Natural killer cell (primary cell): ENCODE measurements at regions not wholly inside any gene's neighbourhood (a gene's known extent, or its start where the extent isn't known, plus 50 kb on each side); places are given as distances from the start of the nearest gene placed in this dataset.

Source experiments
- ATAC-seq, 3 donors: fragments of 150-1000 bp in 2 of 3; fragments of 200-7000 bp in 1 of 3; cut with Tn5 transposase; 1 replicate in 1 of 3; 2 replicates in 2 of 3; pipeline ENCODE4 v1.10.0; 2021; ENCODE audit warnings: mild to moderate bottlenecking in 2 of 3, moderate library complexity in 2 of 3
- DNase-seq, 2 donors: peaks; one replicate each; pipeline versions ENCODE4 v3.0.0 to v3.0.0-alpha.2; 2013 to 2021; ENCODE audit warnings: mixed read lengths in 1 of 2
- H3K27ac ChIP-seq: one replicate; pipeline ENCODE4 v1.5.1; 2013; ENCODE audit warnings: mild to moderate bottlenecking, low read length
- H3K27me3 ChIP-seq: one replicate; pipeline ENCODE4 v1.6.1; 2013; ENCODE audit warnings: low read length; ENCODE audit not compliant: control insufficient read depth, insufficient read depth
- H3K36me3 ChIP-seq: one replicate; pipeline ENCODE4 v1.6.1; 2013; ENCODE audit warnings: low read length; ENCODE audit not compliant: control insufficient read depth, insufficient read depth
- H3K4me1 ChIP-seq: one replicate; pipeline ENCODE4 v1.6.1; 2013; ENCODE audit warnings: low read length; ENCODE audit not compliant: control insufficient read depth, insufficient read depth
- H3K4me3 ChIP-seq: one replicate; pipeline ENCODE4 v1.5.1; 2013; ENCODE audit warnings: low read length
- H3K9me3 ChIP-seq: one replicate; pipeline ENCODE4 v1.6.1; 2013; ENCODE audit warnings: low read length; ENCODE audit not compliant: control insufficient read depth, insufficient read depth
- H3K27ac Mint-ChIP-seq, 2 donors: one replicate each; pipeline ENCODE4 v1.8.0; 2022; ENCODE audit warnings: mild to moderate bottlenecking in 2 of 2, mixed read lengths in 2 of 2, moderate library complexity in 1 of 2
- H3K27me3 Mint-ChIP-seq, 2 donors: one replicate each; pipeline ENCODE4 v1.8.0; 2022; ENCODE audit warnings: low read depth in 2 of 2, mixed read lengths in 2 of 2
- H3K36me3 Mint-ChIP-seq: one replicate; pipeline ENCODE4 v1.8.0; 2022; ENCODE audit warnings: mixed read lengths
- H3K4me1 Mint-ChIP-seq, 2 donors: one replicate each; pipeline ENCODE4 v1.8.0; 2022; ENCODE audit warnings: mixed read lengths in 2 of 2
- H3K4me3 Mint-ChIP-seq: one replicate; pipeline ENCODE4 v1.8.0; 2022; ENCODE audit warnings: mild to moderate bottlenecking, moderate library complexity, mixed read lengths
- H3K9me3 Mint-ChIP-seq, 2 donors: one replicate each; pipeline ENCODE4 v1.8.0; 2022; ENCODE audit warnings: mixed read lengths in 2 of 2
- whole genome bisulfite sequencing: methylation state at CpG from one replicate; pipeline ENCODE4 v1.1.7; 2013; ENCODE audit warnings: missing lambda C conversion rate; ENCODE audit not compliant: insufficient coverage; 5-methylcytosine and 5-hydroxymethylcytosine counted together
- intact Hi-C: fragments of 100-400 bp; cut with micrococcal nuclease; formaldehyde crosslinking; loops from one replicate; pipeline ENCODE4 v1.14.2; 2022
- TF ChIP-seq, protein P1 (sequence below): fragments of 200-600 bp; IDR thresholded peaks from one replicate; pipeline ENCODE4 v1.8.0; 2022; ENCODE audit warnings: antibody characterized with exemption

DNA sequence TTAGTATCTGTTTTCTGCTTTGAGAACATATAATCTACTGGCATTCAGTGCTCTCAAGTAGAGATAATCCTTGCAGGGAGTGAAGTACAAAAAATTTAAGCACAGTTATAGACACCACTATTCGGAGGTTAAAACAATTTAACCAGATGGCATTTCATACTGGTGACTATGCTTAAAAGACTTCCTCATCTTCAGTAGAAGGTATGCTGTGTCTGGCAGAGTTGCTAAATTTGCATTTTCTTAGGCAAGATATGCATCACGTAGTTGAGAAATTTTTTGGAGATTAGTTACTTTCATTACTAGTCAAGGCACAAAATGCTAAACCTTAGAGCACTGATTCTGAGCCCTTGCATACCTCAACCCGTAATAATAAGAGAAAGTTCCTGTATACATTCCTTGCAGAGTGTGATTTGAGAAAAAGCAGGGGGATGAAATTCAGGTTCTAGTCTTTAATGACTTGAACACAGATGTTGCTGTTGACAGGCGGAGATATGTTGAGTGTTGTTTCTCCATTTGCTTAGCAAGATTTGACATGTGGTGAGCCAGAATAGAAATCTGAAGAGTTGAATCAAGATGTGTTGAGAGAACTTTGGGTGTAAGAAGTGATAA is 70.8 kb upstream of the STARD4 start:
- intact Hi-C loops: loop anchor here (10.0 kb wide), 1 partner anchor 48 kb away; no protein-coding TSS in a partner anchor
- ATAC-seq: peak; percentile 22 to 48 (median 32)
- Histone ChIP-seq H3K4me1 (peaks cover 12% of the 10 kb centered on the region), H3K4me3 (no peak overlapping the region), H3K36me3 (no peaks in the 10 kb centered on the region), H3K9me3 (no peaks in the 10 kb centered on the region), H3K27me3 (no peaks in the 10 kb centered on the region), H3K27ac (peak overlapping the region; percentile 33)
- H3K27ac Mint-ChIP-seq: peak overlapping the region; percentile 84 to 90
- peaks cover 56 to 57% of the 10 kb centered on the region in 2 donors for H3K4me1 Mint-ChIP-seq
- DNase-seq: no peak
- H3K27me3 Mint-ChIP-seq: no peaks in the 10 kb centered on the region
- H3K36me3 Mint-ChIP-seq: no peaks in the 10 kb centered on the region
- TF ChIP-seq, protein P1, sequence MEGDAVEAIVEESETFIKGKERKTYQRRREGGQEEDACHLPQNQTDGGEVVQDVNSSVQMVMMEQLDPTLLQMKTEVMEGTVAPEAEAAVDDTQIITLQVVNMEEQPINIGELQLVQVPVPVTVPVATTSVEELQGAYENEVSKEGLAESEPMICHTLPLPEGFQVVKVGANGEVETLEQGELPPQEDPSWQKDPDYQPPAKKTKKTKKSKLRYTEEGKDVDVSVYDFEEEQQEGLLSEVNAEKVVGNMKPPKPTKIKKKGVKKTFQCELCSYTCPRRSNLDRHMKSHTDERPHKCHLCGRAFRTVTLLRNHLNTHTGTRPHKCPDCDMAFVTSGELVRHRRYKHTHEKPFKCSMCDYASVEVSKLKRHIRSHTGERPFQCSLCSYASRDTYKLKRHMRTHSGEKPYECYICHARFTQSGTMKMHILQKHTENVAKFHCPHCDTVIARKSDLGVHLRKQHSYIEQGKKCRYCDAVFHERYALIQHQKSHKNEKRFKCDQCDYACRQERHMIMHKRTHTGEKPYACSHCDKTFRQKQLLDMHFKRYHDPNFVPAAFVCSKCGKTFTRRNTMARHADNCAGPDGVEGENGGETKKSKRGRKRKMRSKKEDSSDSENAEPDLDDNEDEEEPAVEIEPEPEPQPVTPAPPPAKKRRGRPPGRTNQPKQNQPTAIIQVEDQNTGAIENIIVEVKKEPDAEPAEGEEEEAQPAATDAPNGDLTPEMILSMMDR: no peak
- WGBS: 60% methylated on average over 1 of the region's 4 CpGs
- H3K9me3 Mint-ChIP-seq: peaks cover 0 to 4% of the 10 kb centered on the region in 2 donors
- peak overlapping the region; percentile 47 for H3K4me3 Mint-ChIP-seq

DNA sequence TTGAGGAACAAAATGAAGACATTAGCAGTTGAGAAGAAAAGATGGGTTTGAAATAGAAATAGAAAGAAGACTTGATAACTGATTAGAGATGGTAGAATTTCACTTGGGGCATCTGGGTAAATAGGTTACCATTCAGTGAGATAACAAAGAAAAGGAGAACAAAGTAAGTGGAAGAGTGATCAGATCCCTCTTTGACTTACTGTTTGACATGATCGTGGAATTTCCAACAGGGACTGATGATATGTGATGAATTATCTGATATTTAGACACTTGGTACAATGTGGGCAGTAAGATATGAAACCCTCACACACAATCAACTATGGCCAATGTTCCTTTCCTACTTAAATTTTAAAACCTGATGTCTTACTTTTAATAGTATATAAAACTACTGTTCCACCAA is 70.1 kb upstream of the STARD4 start:
- Histone ChIP-seq H3K36me3 (no peaks in the 10 kb centered on the region), H3K4me3 (no peak overlapping the region), H3K4me1 (peaks cover 12% of the 10 kb centered on the region), H3K9me3 (no peaks in the 10 kb centered on the region), H3K27me3 (no peaks in the 10 kb centered on the region), H3K27ac (no peak overlapping the region)
- intact Hi-C loops: loop anchor here (10.0 kb wide), 1 partner anchor 48 kb away; no protein-coding TSS in a partner anchor
- ATAC-seq (no peak), DNase-seq (no peak)
- TF ChIP-seq, protein P1: no peak
- peaks cover 49 to 51% of the 10 kb centered on the region in 2 donors for H3K4me1 Mint-ChIP-seq
- no peaks in the 10 kb centered on the region for H3K27me3 Mint-ChIP-seq
- peaks cover 0 to 4% of the 10 kb centered on the region in 2 donors for H3K9me3 Mint-ChIP-seq
- H3K4me3 Mint-ChIP-seq: peak overlapping the region; percentile 3
- no peaks in the 10 kb centered on the region for H3K36me3 Mint-ChIP-seq
- no CpG with 5 or more reads among the region's 1 CpG for WGBS
- peak overlapping the region; percentile 84 to 90 for H3K27ac Mint-ChIP-seq

DNA sequence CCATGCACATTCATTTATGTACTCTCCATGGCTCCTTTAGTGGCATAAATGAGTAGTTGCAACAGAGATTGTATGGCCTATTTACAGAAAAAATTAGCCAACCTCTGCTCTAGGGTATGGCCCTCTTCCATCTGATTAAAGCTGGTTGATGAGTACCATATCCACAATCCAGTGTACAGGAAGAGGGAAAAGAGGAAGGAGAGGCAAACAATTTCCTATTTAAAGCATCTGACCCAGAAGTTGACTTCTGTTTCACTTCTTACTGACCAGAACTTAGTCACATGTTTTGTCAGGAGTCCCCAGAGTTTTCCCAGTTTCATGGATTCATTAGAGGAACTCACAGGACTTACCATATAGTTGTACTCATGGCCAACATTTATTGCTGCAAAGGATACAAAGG is 68.6 kb upstream of the STARD4 start:
- Mint-ChIP-seq H3K27ac (no peak overlapping the region), H3K4me1 (peaks cover 42 to 45% of the 10 kb centered on the region in 2 donors), H3K27me3 (no peaks in the 10 kb centered on the region), H3K4me3 (no peak overlapping the region), H3K9me3 (peaks cover 0 to 4% of the 10 kb centered on the region in 2 donors), H3K36me3 (no peaks in the 10 kb centered on the region)
- no peak for ATAC-seq
- H3K9me3 ChIP-seq: no peaks in the 10 kb centered on the region
- no peak for DNase-seq
- no peaks in the 10 kb centered on the region for H3K36me3 ChIP-seq
- no peak overlapping the region for H3K27ac ChIP-seq
- intact Hi-C loops: loop anchor here (10.0 kb wide), 1 partner anchor 46 kb away; no protein-coding TSS in a partner anchor
- TF ChIP-seq, protein P1: no peak
- no peaks in the 10 kb centered on the region for H3K27me3 ChIP-seq
- H3K4me1 ChIP-seq: peaks cover 12% of the 10 kb centered on the region
- H3K4me3 ChIP-seq: no peak overlapping the region

DNA sequence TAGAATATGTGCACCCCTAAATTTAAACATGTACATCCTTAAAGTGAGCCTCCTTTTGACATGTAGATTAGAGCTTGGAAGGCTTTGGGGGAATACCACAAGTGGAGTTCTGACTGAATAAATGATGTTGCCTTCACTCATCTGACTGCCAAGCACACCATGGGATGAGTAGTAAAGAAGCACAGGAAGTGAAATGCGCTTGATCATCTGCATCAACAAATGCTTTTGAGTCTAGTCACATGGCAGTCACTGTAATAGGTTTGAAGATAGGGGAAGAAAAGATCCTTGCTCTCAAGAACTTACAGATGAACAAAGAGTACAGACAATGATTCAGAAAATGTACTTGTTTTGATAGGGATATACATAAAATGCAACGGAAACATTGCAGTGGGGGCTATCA is 62.0 kb upstream of the STARD4 start:
- WGBS: 98% methylated on average over 2 of the region's 2 CpGs
- no peak for ATAC-seq
- H3K4me1 Mint-ChIP-seq: peaks cover 6 to 11% of the 10 kb centered on the region in 2 donors
- Histone ChIP-seq H3K36me3 (no peaks in the 10 kb centered on the region), H3K9me3 (no peaks in the 10 kb centered on the region), H3K4me3 (no peak overlapping the region), H3K27me3 (no peaks in the 10 kb centered on the region), H3K4me1 (no peaks in the 10 kb centered on the region), H3K27ac (no peak overlapping the region)
- no peak overlapping the region for H3K27ac Mint-ChIP-seq
- no peak overlapping the region for H3K4me3 Mint-ChIP-seq
- TF ChIP-seq, protein P1: no peak
- intact Hi-C loops: no loop called here
- peaks cover 0 to 4% of the 10 kb centered on the region in 2 donors for H3K9me3 Mint-ChIP-seq
- H3K36me3 Mint-ChIP-seq: no peaks in the 10 kb centered on the region
- H3K27me3 Mint-ChIP-seq: no peaks in the 10 kb centered on the region
- DNase-seq: no peak
